Adrenal gland (tissue), 5 donors: ENCODE measurements at regions not wholly inside any gene's neighbourhood (a gene's known extent, or its start where the extent isn't known, plus 50 kb on each side); places are given as distances from the start of the nearest gene placed in this dataset.

ENCODE experiments used
- POLR2A ChIP-seq, 2 donors: fragments of 450-650 bp; IDR thresholded peaks; one replicate each; pipeline ENCODE4 v1.6.1; 2017; ENCODE audit warnings: antibody characterized with exemption in 2 of 2, mild to moderate bottlenecking in 2 of 2, moderate library complexity in 1 of 2
- TF ChIP-seq, protein P1 (sequence below), 6 experiments: fragments of 450-650 bp in 4 of 6; fragments of 200-600 bp in 2 of 6; sonication (generic) in 1 of 6; IDR thresholded peaks; 1 replicate in 5 of 6; 2 replicates in 1 of 6; pipeline versions ENCODE4 v1.5.1 to v1.8.0; 2016 to 2021; ENCODE audit warnings: antibody characterized with exemption in 6 of 6, mild to moderate bottlenecking in 2 of 6, moderate library complexity in 1 of 6
- donor health status: DM: no; HTN: no; CAD: no.

DNA sequence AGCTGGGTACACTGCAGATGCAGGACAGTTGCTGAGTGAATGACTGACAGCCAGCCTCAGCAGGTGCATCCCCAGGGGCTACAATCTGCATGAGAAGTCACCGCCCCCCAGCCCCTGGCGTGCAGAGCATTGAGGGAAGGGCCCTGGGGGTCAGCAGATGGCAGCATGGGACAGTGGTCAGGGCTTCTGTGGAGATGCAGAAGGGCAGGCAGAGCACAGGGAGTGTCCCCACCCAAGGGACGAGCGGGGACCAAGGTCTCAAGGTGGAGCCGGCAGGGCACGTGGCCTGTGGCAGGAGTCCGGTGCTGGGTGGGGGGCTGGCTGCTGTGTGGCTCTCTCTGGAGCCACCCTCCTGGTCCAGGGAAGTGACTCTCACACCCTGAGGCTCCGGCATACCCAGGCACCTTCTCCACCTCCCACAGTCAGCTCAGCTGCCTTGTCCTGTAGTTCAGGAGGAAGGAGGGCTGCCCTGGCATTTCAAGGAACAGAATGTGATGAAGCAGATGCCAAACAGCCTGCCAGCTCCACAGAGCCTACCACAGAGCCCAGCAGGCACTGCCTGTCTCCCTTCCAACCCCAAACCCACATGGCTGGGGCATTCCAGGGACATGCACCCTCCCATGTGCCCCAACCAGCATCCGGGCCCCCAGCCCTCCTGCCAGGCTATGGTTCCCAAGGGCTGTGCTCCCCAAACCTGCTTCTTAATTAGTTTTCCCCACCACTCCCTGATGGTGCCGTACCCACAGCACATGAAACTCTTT is 114.5 kb downstream of the TMEM130 start:
- TF ChIP-seq, protein P1, sequence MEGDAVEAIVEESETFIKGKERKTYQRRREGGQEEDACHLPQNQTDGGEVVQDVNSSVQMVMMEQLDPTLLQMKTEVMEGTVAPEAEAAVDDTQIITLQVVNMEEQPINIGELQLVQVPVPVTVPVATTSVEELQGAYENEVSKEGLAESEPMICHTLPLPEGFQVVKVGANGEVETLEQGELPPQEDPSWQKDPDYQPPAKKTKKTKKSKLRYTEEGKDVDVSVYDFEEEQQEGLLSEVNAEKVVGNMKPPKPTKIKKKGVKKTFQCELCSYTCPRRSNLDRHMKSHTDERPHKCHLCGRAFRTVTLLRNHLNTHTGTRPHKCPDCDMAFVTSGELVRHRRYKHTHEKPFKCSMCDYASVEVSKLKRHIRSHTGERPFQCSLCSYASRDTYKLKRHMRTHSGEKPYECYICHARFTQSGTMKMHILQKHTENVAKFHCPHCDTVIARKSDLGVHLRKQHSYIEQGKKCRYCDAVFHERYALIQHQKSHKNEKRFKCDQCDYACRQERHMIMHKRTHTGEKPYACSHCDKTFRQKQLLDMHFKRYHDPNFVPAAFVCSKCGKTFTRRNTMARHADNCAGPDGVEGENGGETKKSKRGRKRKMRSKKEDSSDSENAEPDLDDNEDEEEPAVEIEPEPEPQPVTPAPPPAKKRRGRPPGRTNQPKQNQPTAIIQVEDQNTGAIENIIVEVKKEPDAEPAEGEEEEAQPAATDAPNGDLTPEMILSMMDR (IDR thresholded peaks at IDR 0.05): peak in 4 of 6 experiments; percentile 22 to 44 (median 38)
- no peak for TF ChIP-seq POLR2A (IDR thresholded peaks at IDR 0.05)
